Kidney (tissue), 13 donors: ENCODE measurements at regions not wholly inside any gene's neighbourhood (a gene's known extent, or its start where the extent isn't known, plus 50 kb on each side); places are given as distances from the start of the nearest gene placed in this dataset.

Experiments used
- DNase-seq, 5 donors: peaks; one replicate each; pipeline ENCODE4 v3.0.0-alpha.2; 2013 to 2020
- FAIRE-seq: peaks from 2 replicates; lab custom pipeline; 2012; peaks lifted over from hg19 to GRCh38; lab: Jason Lieb, UNC
- H3K27ac ChIP-seq, 2 donors: one replicate each; pipeline ENCODE4 v1.7.0; 2013; ENCODE audit warnings: low read depth in 2 of 2, low read length in 2 of 2, inconsistent platforms in 1 of 2
- H3K27me3 ChIP-seq: one replicate; pipeline ENCODE4 v1.7.1; 2013; ENCODE audit warnings: low read length, inconsistent platforms; ENCODE audit not compliant: control insufficient read depth, insufficient read depth
- H3K36me3 ChIP-seq, 3 donors: one replicate each; pipeline versions ENCODE4 v1.7.0 to v1.7.1; 2013; ENCODE audit warnings: low read length in 3 of 3, control low read depth in 1 of 3, inconsistent platforms in 1 of 3; ENCODE audit not compliant: insufficient read depth in 3 of 3, control insufficient read depth in 2 of 3
- H3K4me1 ChIP-seq, 3 donors: one replicate each; pipeline versions ENCODE4 v1.7.0 to v1.7.1; 2013; ENCODE audit warnings: low read length in 3 of 3, inconsistent platforms in 1 of 3, low read depth in 1 of 3; ENCODE audit not compliant: control insufficient read depth in 2 of 3, insufficient read depth in 2 of 3
- H3K4me3 ChIP-seq, 3 donors: one replicate each; pipeline versions ENCODE4 v1.7.0 to v1.8.1; 2013; ENCODE audit warnings: low read length in 3 of 3, control low read depth in 1 of 3, inconsistent platforms in 1 of 3
- H3K9ac ChIP-seq, 3 donors: one replicate each; pipeline versions ENCODE4 v1.7.0 to v1.7.1; 2013; ENCODE audit warnings: low read length in 3 of 3, control low read depth in 1 of 3, inconsistent platforms in 1 of 3
- H3K9me3 ChIP-seq, 3 donors: one replicate each; pipeline versions ENCODE4 v1.7.0 to v1.7.1; 2013; ENCODE audit warnings: low read length in 3 of 3, control low read depth in 1 of 3, inconsistent platforms in 1 of 3; ENCODE audit not compliant: control insufficient read depth in 2 of 3, insufficient read depth in 1 of 3
- CTCF ChIP-seq: IDR thresholded peaks from 3 replicates; pipeline ENCODE4 v1.5.1; 2012; ENCODE audit warnings: mild to moderate bottlenecking, moderate library complexity, borderline replicate concordance; ENCODE audit not compliant: insufficient read depth; ENCODE audit errors: extremely low read depth
- intact Hi-C: fragments of 100-400 bp; cut with DNase I; formaldehyde crosslinking; loops from one replicate; pipeline ENCODE4 v1.11.1; 2022
- donor health status: control.
- donor health status: control.
- donor health status: control.
- donor health status: control.
- donor health status: control.
- donor health status: DM: yes; HTN: yes; CAD: no.
- donor health status: Normal renal cell carcinoma (clear cell type).

GRCh38 chr20:4329232-4329631, 80.1 kb upstream of the ADRA1D start:
- no peak for TF ChIP-seq CTCF
- no peak overlapping the region for H3K27ac ChIP-seq
- H3K4me1 ChIP-seq: no peaks in the 10 kb centered on the region
- no peaks in the 10 kb centered on the region for H3K36me3 ChIP-seq
- FAIRE-seq: no peak
- no peaks in the 10 kb centered on the region for H3K27me3 ChIP-seq
- intact Hi-C loops: no loop called here
- H3K9ac ChIP-seq: no peak overlapping the region
- H3K4me3 ChIP-seq: no peak overlapping the region
- H3K9me3 ChIP-seq: peaks cover 0 to 4% (median 0%) of the 10 kb centered on the region in 3 donors
- no peak for DNase-seq

- DNase-seq (no peak), FAIRE-seq (no peak)
- intact Hi-C loops: no loop called here
- no peak for TF ChIP-seq CTCF
- Histone ChIP-seq H3K27ac (no peak overlapping the region), H3K9me3 (peaks cover 0 to 4% (median 0%) of the 10 kb centered on the region in 3 donors), H3K27me3 (no peaks in the 10 kb centered on the region), H3K36me3 (no peaks in the 10 kb centered on the region), H3K9ac (no peak overlapping the region), H3K4me1 (no peaks in the 10 kb centered on the region), H3K4me3 (no peak overlapping the region)
Observed at GRCh38 chr20:4328541-4328940, 79.5 kb upstream of the ADRA1D start.

- Histone ChIP-seq H3K27ac (no peak overlapping the region), H3K36me3 (no peaks in the 10 kb centered on the region), H3K4me1 (no peaks in the 10 kb centered on the region), H3K27me3 (no peaks in the 10 kb centered on the region), H3K9me3 (peaks cover 0 to 4% (median 0%) of the 10 kb centered on the region in 3 donors), H3K9ac (no peak overlapping the region), H3K4me3 (no peak overlapping the region)
- FAIRE-seq (no peak), DNase-seq (no peak)
- no peak for TF ChIP-seq CTCF
- intact Hi-C loops: no loop called here
Observed at GRCh38 chr20:4327956-4328355, 78.9 kb upstream of the ADRA1D start.
